ENCODE measurements at regions not wholly inside any gene's neighbourhood (a gene's known extent, or its start where the extent isn't known, plus 50 kb on each side); places are given as distances from the start of the nearest gene placed in this dataset.

- DNase-seq (no peak), ATAC-seq (no peak)
- H3K4me1 ChIP-seq: no peaks in the 10 kb centered on the region
- no peaks in the 10 kb centered on the region for H3K27me3 ChIP-seq (ENCODE audit: insufficient read depth in 3 of 3, low read length in 2 of 3)
- 64 to 77% (median 67%) methylated on average over 3 of the region's 3 CpGs for WGBS, 3 donors
- H3K27ac ChIP-seq: no peak overlapping the region
- intact Hi-C loops (cut with DNase I): no loop called here
- TF ChIP-seq, protein P1, sequence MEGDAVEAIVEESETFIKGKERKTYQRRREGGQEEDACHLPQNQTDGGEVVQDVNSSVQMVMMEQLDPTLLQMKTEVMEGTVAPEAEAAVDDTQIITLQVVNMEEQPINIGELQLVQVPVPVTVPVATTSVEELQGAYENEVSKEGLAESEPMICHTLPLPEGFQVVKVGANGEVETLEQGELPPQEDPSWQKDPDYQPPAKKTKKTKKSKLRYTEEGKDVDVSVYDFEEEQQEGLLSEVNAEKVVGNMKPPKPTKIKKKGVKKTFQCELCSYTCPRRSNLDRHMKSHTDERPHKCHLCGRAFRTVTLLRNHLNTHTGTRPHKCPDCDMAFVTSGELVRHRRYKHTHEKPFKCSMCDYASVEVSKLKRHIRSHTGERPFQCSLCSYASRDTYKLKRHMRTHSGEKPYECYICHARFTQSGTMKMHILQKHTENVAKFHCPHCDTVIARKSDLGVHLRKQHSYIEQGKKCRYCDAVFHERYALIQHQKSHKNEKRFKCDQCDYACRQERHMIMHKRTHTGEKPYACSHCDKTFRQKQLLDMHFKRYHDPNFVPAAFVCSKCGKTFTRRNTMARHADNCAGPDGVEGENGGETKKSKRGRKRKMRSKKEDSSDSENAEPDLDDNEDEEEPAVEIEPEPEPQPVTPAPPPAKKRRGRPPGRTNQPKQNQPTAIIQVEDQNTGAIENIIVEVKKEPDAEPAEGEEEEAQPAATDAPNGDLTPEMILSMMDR (IDR thresholded peaks at IDR 0.05): no peak
- H3K4me3 ChIP-seq: no peak overlapping the region
- peaks cover 16% of the 10 kb centered on the region for H3K9me3 ChIP-seq
- H3K36me3 ChIP-seq (ENCODE audit: insufficient read depth in 1 of 2, low read depth in 1 of 2): no peaks in the 10 kb centered on the region
These were observed 261.7 kb upstream of the SSTR1 start for GRCh38 chr14:37945959-37946358.

GRCh38 chr14:37946819-37947218 is 260.9 kb upstream of the SSTR1 start:
- DNase-seq: no peak
- TF ChIP-seq, protein P1 (IDR thresholded peaks at IDR 0.05): no peak
- H3K27me3 ChIP-seq (ENCODE audit: insufficient read depth in 3 of 3, low read length in 2 of 3): no peaks in the 10 kb centered on the region
- no peak for ATAC-seq
- H3K27ac ChIP-seq: no peak overlapping the region
- peaks cover 16% of the 10 kb centered on the region for H3K9me3 ChIP-seq
- no peaks in the 10 kb centered on the region for H3K4me1 ChIP-seq
- 82 to 91% (median 87%) methylated on average over 1 of the region's 1 CpG for WGBS, 3 donors
- H3K4me3 ChIP-seq: no peak overlapping the region
- H3K36me3 ChIP-seq (ENCODE audit: insufficient read depth in 1 of 2, low read depth in 1 of 2): no peaks in the 10 kb centered on the region
- intact Hi-C loops (cut with DNase I): no loop called here

DNA sequence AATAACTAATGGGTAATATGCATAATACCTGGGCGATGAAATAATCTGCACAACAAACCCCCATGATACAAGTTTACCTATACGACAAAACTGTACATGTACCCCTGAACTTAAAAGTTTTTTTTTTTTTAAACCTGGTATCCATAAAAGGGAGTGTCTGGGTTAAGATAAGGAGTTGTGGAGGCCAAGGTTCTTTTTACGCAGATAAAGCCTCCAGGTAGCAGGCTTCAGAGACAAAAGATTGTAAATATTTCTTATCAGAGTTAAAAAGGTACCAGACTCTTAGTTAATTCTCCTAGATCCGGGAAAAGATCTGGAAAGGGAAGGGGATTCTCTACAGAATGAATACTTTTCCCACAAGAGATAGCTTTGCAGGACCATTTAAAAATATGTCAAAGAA is 259.4 kb upstream of the SSTR1 start:
- Histone ChIP-seq H3K27me3 (ENCODE audit: insufficient read depth in 3 of 3, low read length in 2 of 3) (no peaks in the 10 kb centered on the region), H3K4me3 (no peak overlapping the region), H3K4me1 (no peaks in the 10 kb centered on the region), H3K36me3 (ENCODE audit: insufficient read depth in 1 of 2, low read depth in 1 of 2) (no peaks in the 10 kb centered on the region), H3K9me3 (peaks cover 16% of the 10 kb centered on the region), H3K27ac (no peak overlapping the region)
- TF ChIP-seq, protein P1 (IDR thresholded peaks at IDR 0.05): no peak
- WGBS, 3 donors: 78 to 83% (median 80%) methylated on average over 4 of the region's 4 CpGs
- ATAC-seq (no peak), DNase-seq (no peak)
- intact Hi-C loops (cut with DNase I): no loop called here

- Histone ChIP-seq H3K4me1 (no peaks in the 10 kb centered on the region), H3K4me3 (no peak overlapping the region), H3K36me3 (ENCODE audit: insufficient read depth in 1 of 2, low read depth in 1 of 2) (no peaks in the 10 kb centered on the region), H3K27me3 (ENCODE audit: insufficient read depth in 3 of 3, low read length in 2 of 3) (no peaks in the 10 kb centered on the region), H3K9me3 (no peaks in the 10 kb centered on the region), H3K27ac (no peak overlapping the region)
- WGBS, 3 donors: 72 to 76% (median 73%) methylated on average over 3 of the region's 3 CpGs
- TF ChIP-seq, protein P1 (IDR thresholded peaks at IDR 0.05): no peak
- ATAC-seq (no peak), DNase-seq (no peak)
- intact Hi-C loops (cut with DNase I): no loop called here
These were observed 239.0 kb upstream of the SSTR1 start for GRCh38 chr14:37968664-37969240.

- Histone ChIP-seq H3K4me3 (no peak overlapping the region), H3K27ac (no peak overlapping the region), H3K27me3 (ENCODE audit: insufficient read depth in 3 of 3, low read length in 2 of 3) (no peaks in the 10 kb centered on the region), H3K36me3 (ENCODE audit: insufficient read depth in 1 of 2, low read depth in 1 of 2) (no peaks in the 10 kb centered on the region), H3K9me3 (no peaks in the 10 kb centered on the region), H3K4me1 (no peaks in the 10 kb centered on the region)
- ATAC-seq (no peak), DNase-seq (no peak)
- intact Hi-C loops (cut with DNase I): no loop called here
- 38 to 39% (median 38%) methylated on average over 2 of the region's 2 CpGs for WGBS, 3 donors
- TF ChIP-seq, protein P1 (IDR thresholded peaks at IDR 0.05): no peak
These were observed 238.2 kb upstream of the SSTR1 start for GRCh38 chr14:37969511-37969979.

Data from psoas muscle (tissue), 7 donors.